SIG-M5 treated with dmso at 0.1 percent for 504 hours (cell line): ENCODE measurements at regions not wholly inside any gene's neighbourhood (a gene's known extent, or its start where the extent isn't known, plus 50 kb on each side); places are given as distances from the start of the nearest gene placed in this dataset.

Source experiments
- DNase-seq: peaks from one replicate; lab custom pipeline; 2025; ENCODE audit not compliant: unreplicated experiment; lab: John Stamatoyannopoulos, UW

DNA sequence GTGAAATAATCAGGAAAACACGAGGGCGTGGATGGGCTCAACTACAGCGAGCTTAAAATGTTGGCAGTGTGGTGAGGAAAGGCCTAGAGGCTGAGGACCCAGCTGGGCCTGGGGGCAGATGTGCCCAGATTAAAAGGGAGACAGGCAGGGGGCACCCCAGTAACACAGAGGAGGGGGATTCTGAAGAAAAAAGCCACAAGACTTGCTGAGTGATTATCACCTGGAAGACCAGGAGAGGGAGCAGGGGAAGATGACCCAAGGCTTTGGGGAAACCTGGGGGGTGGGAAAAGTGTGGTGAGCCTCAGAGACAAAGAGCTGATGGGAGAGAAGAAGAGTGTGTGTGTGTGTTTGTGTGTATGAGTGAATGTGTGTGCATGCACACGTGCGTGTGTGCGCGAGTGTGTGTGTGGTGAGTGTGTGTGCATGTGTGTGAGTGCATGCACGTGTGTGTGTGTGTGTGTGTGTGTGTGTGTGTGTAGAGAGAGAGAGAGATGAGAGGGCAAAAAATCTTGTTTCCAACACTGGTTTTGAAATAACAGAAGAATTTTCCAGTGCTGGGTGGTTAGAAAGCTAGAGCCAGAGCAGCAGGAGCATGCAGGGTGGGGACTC lies 500.5 kb downstream of the BUD13 start:
- DNase-seq = no peak

DNA sequence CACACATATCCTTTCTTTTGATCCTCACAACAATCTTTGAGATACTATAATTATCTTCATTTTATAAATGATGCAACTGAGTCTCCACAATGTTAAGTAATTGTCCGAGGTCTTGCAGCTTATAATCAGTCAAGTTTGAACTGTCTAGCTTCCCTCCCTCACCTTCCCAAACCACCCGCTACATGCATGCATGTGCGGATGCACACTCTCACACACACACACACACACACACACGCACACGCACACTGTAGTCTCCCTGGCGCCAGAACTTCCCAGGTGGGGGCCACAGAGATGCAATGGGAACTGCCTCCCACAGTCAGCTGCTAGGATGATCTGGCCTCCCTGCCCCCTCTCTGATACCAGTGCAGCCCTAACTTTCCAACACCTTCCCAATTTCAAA lies 501.3 kb downstream of the BUD13 start:
- no peak for DNase-seq

DNA sequence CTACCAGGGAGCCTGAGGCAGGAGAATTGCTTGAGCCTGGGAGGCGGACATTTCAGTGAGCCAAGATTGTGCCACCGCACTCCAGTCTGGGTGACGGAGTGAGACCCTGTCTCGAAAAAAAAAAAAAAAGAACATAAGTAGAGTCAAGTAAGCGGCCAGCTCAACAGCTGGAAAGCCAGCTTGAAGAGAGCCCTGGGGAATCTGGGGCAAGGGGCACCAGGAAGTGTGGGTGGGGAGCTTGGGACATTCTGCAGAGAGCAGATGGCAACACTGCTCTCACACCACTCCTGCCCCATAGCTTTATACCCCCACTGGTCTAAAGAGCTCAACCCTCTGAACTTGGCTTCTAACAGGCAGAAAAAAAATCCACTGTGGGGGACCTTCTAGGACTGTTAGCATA lies 505.6 kb downstream of the BUD13 start:
- no peak for DNase-seq

DNA sequence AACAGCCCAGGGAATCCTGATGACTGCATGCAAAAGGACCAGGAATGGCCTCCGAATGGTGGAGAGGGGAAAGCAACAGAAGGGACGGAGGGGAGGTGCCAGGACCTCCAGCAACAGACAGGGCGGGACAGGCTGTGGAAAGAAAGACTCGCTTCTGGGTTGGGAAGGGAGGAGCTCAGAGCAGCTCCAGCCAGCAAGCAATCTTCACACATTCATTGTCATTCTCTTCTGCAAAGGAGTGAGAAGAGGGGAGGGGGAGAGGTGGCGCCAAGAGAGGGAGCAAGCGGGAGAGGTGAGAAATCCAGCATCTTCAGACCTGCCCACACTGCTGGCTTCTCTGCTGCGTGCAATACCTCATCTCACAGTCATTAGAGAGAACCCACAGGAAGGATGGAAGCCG lies 509.0 kb downstream of the BUD13 start:
- DNase-seq = no peak

DNA sequence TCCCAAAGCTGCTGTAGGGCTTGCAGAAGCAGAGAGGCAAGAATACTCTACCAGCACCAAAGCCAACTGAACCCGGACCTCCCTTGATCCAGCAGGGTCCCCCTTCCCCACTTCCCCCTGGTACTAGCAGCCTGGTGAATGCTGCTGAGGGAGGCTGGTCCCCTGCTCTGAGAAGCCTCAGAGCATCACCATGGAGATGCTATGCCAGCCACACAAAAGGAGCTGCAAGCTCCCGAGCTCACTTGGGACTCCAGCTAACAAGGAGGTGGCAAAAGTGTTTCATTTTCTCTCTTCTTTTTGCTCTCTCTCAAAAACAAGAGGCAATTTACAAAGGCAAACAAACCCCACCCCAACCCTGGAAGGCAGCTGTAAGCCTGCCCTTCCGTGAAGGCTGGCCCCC lies 509.8 kb downstream of the BUD13 start:
- no peak for DNase-seq

DNA sequence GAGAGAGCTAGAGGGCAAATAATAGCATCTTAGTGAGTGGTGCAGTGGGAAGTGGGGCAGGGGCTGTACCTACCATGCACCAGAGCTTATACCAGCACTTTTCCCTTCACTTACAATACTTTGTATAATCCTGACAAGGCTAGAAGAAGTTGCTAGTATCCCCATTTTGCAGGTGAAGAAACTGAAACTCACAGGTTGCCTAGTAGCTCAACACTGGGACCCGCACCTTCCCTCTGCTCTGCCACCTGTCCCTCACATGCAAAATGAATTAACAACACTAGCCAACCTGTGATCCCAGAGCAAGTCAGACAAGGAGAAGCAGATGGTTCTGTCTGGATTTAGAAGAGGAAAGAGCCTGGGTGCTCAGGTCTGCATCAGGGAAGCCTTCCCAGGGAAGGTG lies 510.4 kb downstream of the BUD13 start:
- DNase-seq = no peak

DNA sequence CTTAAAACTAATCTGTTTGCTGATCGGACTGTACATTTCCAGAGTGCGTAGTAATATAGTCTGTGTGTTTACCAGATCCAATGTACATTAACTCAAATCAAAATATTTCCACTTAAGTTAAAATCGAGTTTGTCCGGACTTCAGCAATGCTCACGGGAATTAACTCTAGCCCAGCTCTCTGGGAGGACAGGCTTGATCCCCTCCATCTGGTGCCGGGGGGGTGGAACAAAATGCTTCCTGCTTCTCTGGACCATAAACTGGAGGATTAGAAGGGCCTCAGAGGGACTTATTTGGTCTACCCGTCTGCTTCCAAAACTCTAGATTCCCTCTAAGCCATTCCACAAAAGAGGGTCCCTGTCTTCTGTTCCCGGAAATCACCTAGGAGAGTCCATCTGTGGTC lies 511.2 kb downstream of the BUD13 start:
- no peak for DNase-seq

DNA sequence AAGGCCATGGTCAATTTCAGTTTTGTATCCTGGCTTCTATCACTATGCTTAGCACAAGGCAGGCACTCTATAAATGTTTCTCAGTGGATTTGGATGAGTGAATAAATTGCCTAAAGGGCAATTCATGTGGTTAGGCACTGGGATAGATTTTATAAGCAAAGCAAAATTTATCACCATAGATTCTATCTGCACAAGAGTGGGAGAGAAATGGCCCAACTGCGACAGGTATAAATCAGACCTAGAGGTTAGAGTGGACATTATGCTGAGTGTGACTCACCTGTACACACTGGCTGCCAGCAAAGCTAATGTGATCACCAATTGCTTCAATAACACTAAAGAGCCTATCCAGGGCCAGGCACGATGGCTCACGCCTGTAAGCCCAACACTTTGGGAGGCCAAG lies 514.0 kb downstream of the BUD13 start:
- DNase-seq = no peak

DNA sequence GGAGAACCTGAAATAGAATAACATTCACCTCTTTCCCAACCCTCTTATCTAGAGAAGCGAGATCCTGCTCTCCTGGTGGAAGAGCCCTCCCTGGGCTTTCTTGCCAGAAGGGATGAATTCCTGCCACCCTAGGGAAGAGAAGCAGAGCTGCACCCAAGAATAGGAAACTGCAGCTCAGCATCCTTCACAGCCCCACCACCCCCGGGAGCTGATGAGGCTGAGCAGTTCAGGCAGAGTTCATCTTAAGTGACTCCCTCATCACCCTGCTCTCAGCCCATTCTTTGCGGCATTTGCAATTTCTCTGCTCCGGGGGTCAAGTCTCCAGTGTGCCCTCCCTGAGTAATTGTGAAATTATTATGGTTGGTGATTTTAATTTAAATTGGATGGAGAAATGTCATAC lies 514.9 kb downstream of the BUD13 start:
- no peak for DNase-seq

DNA sequence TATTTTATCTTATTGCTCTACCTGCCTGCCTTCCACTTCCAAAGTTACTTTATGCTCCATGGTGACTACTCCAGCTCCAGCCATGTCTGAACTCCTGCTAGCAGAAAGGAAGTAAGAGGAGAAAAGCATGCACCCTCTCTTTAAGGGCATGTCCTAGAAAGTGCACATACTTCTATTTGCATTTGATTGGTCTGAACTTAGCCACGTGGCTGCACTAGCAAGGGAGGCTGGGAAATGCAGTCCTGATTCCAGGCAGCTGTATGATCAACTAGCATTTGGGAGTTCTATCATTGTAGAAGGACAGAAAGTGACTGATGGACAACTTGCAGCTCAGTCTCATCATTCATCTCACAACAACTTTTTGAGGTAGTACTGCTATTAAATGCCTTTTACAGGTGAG lies 515.7 kb downstream of the BUD13 start:
- no peak for DNase-seq

DNA sequence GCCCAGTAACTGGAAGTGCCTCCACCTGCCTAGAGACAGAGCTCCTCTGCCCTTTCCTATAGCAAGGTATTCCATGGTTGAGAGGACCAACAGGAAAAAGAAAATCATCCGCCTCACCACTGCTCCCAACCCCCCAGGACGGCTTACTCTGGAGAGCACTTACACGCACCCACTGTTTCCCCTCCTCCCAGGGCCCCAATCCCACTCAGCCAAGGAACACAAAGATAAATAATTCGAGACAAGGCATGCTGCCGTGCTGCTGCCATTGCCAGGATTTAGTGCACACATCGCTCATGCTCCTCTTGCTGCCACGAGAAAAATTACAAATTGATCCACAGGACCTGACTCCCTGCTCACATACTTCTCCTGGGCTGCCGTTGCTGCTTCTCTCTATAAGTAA lies 516.6 kb downstream of the BUD13 start:
- no peak for DNase-seq

DNA sequence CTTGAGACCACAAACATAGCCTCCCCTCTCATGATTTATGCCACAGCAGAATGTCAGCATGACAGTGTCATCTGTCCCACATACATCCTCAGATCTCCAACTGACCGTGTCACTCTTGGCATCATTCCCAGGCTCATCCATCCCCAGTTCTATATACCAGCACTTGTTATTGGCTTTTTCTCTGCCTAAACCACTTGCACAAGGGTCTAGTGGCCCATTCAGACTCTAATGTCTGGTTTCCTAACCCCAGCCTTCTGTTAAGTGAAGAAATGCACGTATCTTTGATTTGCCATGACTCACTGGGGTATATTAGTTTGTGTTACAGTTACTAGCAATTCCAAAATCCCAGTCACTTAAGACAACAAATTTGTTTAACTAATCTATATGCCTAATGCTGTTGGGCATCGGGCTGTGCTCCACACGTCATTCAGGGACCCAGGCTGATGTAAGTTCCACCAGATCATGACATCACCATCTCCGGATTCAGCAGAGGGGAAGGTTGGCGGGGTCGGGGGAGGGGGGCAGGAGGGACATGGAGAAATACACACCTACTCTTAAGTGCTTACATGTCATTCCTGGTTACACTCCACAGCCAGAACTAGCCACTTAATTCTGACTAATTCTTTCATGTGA lies 517.4 kb downstream of the BUD13 start:
- DNase-seq = no peak

DNA sequence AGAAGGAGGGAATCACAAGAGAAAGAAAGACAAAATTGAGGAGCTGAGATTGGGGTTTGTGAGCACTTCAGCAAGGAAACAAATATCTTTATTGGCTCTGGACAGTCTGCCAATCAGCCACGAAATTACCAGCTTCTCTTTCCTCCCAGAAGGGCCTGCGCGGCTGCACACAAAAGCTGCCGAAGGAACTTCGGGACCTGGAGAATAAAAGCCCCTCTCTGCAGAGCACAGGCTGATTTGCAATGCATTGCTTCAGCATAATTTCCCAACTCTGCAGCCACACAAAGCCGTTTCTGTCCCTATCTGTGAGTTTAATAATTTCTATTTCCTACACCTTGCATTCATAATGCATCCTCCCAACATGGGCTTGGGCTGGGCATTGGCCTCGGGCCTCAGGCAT lies 522.6 kb downstream of the BUD13 start:
- no peak for DNase-seq

DNA sequence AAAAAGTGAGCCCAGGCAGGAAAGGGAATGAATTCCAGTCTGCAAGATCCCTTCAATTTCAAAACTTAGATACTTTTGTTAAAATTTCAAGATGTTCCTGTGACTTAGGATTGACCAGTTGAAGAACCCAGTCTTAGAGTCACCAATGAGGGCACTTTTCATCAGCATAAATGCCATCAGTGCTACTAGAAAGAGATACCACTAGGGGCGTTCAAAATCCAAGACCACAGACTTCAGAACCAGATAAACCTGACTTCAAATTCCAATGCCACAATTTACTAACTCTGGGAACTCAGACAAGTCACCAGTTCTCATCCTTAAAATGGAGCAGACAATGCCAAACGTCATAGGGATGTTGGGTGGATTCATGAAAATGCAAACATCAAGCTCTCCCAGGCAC lies 523.2 kb downstream of the BUD13 start:
- no peak for DNase-seq

DNA sequence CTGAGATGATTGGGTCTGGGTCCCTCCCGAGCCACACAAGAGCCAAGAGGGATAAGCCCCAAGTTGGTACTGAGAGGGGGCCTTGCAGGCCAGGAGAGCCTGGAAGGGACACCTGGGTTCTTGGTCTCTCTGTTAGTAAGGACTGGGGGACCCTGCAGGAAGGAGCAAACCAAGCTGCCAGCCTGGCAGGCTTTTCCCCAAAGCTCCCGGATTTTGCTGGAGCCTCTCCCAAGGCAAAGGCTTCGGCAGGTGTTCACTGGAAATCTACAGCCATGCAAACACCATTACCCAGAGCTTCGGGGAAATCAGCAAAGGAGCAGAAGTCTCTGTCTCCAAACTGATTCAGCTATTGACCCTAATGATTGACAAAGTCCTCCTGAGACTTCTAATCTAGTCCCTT lies 527.9 kb downstream of the BUD13 start:
- DNase-seq = no peak

DNA sequence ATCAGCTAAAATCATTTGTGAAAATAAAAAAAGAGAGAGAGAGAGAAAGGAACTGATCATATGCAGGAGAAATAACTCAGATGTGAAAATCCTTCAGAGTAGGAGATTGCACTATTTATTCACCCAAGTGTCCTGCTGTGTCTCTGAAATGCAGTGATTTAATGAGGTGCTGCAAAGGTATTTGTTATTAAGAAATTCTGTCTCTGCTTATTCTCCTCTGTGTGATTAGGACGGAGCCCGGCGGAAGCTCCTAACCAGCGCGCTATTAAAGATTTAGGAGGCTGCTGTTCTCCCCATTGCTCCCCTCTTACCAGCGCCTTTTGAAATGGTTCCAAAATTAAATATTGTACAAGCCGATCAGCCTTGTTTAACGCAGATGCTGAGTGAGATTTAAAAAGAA lies 528.3 kb downstream of the BUD13 start:
- DNase-seq = no peak

DNA sequence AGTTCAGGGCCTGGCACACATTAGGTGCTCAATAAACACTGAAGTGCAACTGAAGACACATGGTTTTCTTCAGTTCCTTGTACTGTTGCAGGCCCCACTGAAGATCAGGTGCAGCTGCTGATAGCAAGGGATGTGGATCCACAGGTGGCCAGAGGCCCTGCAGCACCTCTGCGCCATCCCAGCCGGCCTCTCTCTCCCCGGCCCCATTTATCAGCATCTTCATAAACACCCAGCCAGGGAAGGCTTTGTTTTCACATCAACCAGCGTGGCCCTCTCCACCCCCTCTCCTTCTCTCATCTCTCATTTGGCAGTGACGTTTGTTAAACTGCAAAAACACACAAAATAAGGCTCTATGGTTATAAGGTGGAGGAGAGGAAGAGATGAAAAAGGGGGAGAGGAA lies 528.8 kb downstream of the BUD13 start:
- DNase-seq = no peak

DNA sequence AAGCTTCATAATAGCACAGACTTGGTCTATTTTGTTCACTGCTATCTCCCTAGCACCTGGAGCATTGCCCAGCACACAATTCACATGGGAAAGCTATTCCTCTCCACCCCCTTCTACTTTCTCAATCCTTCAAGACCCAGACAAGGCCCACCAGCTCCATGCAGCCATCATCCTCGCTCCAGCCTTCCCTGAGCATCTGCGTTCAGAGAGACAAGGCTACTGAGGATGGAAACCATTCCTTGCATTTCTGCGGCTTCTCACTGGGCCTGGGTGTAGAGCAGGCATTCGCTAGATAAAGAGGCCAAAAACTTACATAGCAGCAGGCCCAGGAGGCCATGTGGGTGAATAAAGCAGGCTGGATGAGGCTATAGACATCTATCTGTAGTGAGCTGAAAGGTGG lies 530.8 kb downstream of the BUD13 start:
- DNase-seq = no peak

DNA sequence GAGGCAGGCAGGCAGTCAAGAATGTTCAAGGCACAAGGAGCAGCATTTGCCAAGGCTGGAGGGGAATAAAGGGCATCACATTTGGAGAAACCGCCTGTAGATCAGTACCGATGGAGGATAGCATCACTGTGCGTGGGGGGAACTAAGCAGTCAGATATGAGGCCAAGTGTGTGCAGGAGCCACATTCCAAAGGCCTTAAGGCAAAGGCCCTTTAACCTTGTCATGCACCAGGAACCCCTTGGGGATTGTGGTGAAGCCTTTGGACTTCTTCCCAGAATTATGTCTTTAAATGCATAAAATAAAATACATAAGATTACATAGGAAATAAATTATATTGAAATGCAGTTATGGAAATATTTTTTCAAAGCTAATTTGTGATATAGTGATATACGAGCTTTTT lies 532.1 kb downstream of the BUD13 start:
- no peak for DNase-seq

DNA sequence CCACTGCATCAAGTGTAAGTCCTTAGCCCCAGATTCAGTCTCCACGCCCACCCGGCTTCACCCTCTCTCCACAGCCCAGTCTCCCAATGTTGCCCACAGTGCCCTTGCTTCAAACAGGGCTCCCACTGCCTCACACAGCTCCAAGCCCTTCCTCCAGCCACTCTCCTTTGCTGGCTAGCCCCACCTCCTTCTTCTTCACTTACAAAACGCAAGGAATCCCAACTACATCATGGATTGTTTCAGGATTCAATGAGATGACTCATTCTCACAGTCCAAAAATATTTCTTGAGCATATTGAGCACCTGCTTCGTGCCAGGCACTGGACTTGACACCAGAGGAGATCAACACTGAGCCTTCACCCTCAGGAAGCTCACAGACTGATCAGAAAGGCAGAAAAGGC lies 533.5 kb downstream of the BUD13 start:
- no peak for DNase-seq

DNA sequence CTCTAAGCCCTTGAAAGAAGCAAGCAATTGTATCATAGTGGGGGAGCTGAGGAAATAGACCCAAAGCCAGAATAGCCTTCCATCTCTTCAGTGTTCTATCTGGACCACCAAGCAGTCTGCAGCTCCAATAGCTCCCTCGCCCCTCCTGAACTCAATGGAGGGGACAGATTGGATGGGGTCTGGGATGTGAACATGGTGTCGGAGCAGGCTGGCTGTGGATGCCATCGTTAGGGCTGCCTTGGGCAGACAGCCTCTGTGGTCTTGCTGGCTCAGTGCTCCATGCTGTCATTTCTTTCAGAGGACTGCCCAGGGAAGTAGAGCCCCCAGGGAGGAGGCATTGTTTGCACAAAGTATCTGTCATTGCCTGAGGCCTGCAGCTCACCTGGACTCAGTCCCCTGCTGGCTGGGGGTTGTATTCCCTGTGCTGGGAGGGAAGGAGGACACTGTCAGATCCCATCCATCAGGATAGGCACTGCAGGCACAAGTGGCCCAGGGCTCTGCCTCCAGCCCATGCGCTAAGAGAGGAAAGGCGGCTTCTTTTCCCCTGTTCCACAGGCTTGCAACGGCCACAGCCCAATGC lies 537.7 kb downstream of the BUD13 start:
- no peak for DNase-seq

DNA sequence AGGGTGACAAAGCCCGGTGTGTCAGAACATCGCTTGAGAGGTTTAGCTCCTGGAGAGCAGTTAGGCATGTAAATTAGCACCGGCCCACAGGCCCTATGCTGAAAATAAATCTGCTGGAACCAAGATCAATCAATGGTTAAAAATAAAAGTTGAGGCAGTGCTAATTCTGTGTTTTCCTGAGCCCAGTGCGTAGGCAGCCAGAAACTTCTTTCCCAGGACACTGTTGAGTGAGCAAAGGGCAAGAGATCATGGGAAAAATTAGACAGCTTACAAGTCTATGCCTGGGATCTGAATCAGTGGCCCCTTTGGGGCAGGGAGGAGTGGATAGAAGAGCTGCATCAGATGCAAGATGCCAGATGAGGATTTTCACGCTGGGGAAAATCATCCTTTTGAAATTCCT lies 539.2 kb downstream of the BUD13 start:
- DNase-seq = no peak

DNA sequence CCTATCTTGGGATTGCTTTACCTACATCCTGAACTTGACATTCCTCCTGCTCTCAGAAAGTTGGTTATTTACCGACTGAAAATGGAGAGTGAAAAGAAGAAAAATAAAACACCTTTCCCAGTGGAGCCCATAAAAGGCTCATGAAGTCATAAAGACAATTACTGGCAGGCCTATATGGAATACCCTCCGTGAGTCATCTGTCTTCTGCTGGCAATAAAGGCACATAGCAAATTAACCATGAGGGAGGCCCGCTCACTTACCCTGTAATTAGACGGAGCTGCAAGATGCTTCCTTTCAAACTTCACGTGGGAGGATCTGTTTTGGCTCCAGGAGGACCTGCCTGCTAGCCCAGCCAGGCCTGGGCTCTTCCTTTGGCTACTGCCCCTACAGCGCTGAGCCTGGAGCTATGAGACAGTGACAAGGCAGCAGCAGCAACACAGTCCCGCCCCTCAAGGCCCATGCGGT lies 540.4 kb downstream of the BUD13 start:
- DNase-seq = no peak
